Psoas muscle (tissue), 7 donors: ENCODE measurements at regions not wholly inside any gene's neighbourhood (a gene's known extent, or its start where the extent isn't known, plus 50 kb on each side); places are given as distances from the start of the nearest gene placed in this dataset.

Source experiments
- ATAC-seq, 4 donors: fragments of 200-7000 bp; cut with Tn5 transposase; one replicate each; pipeline ENCODE4 v1.9.1; 2020; ENCODE audit warnings: moderate library complexity in 3 of 4, mild to moderate bottlenecking in 2 of 4
- DNase-seq, 2 donors: peaks; one replicate each; pipeline ENCODE4 v3.0.0-alpha.2; 2020
- H3K27ac ChIP-seq: fragments of 200-600 bp; one replicate; pipeline ENCODE4 v1.8.0; 2022
- H3K27me3 ChIP-seq, 3 donors: fragments of 200-600 bp in 1 of 3; one replicate each; pipeline versions ENCODE4 v1.6.1 to v1.8.0; 2013 to 2022; ENCODE audit warnings: low read length in 2 of 3, mild to moderate bottlenecking in 2 of 3, moderate library complexity in 1 of 3; ENCODE audit not compliant: insufficient read depth in 3 of 3
- H3K36me3 ChIP-seq, 2 donors: fragments of 200-600 bp in 1 of 2; one replicate each; pipeline versions ENCODE4 v1.6.1 to v1.8.0; 2013 to 2022; ENCODE audit warnings: low read depth in 1 of 2, mild to moderate bottlenecking in 1 of 2, moderate library complexity in 1 of 2; ENCODE audit not compliant: insufficient read depth in 1 of 2
- H3K4me1 ChIP-seq: fragments of 200-600 bp; one replicate; pipeline ENCODE4 v1.8.0; 2022
- H3K4me3 ChIP-seq: fragments of 200-600 bp; one replicate; pipeline ENCODE4 v1.8.0; 2022; ENCODE audit warnings: mild to moderate bottlenecking
- H3K9me3 ChIP-seq: fragments of 200-600 bp; one replicate; pipeline ENCODE4 v1.8.0; 2022
- WGBS, 3 donors: extraction: QIAGEN DNeasy Blood & Tissue Kit; methylation state at CpG; one replicate each; pipeline versions ENCODE4 v1.1.6 to v1.1.7; 2013; 5-methylcytosine and 5-hydroxymethylcytosine counted together
- intact Hi-C, 2 donors: fragments of 100-400 bp; cut with DNase I; formaldehyde crosslinking; loops; one replicate each; pipeline versions ENCODE4 v1.11.0 to v1.14.2; 2022
- TF ChIP-seq, protein P1 (sequence below): fragments of 200-600 bp; IDR thresholded peaks from one replicate; pipeline ENCODE4 v1.8.0; 2022; ENCODE audit warnings: antibody characterized with exemption
- donor health status: healthy with polysubstance abuse.
- donor health status: DM: no; HTN: no; CAD: no; lungs with moderate emphysema.
- donor health status: Bipolar disorder and iron deficiency.
- donor health status: healthy.
- donor health status: DM: yes; HTN: yes; CAD: no.
- donor health status: DM: no; HTN: no; CAD: no.
- donor health status: DM: yes; HTN: yes; CAD: no.

DNA sequence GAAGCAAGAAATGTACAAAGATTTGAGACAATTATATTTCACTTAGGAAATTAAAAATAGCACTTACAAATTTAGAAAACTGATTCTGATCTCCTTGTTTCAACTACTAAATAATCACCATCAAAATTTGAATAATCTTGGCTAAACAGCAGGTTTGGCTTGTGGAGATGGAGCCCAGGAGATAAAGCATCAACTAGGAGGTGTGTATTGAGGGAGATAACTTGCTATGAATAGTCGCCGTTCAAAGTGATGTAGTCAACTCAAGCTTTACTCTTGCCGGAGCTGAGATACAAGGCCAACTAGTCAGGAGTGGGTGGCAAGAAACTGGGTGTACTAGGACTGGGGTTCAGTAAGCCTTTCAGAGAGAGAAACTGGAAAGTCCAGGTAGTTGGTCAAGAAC is 117.7 kb downstream of the TRMT11 start:
- Histone ChIP-seq H3K4me1 (no peaks in the 10 kb centered on the region), H3K27ac (no peak overlapping the region), H3K36me3 (peaks cover 2 to 7% of the 10 kb centered on the region in 2 donors), H3K27me3 (no peaks in the 10 kb centered on the region), H3K4me3 (no peak overlapping the region), H3K9me3 (no peaks in the 10 kb centered on the region)
- intact Hi-C loops = no loop called here
- TF ChIP-seq, protein P1, sequence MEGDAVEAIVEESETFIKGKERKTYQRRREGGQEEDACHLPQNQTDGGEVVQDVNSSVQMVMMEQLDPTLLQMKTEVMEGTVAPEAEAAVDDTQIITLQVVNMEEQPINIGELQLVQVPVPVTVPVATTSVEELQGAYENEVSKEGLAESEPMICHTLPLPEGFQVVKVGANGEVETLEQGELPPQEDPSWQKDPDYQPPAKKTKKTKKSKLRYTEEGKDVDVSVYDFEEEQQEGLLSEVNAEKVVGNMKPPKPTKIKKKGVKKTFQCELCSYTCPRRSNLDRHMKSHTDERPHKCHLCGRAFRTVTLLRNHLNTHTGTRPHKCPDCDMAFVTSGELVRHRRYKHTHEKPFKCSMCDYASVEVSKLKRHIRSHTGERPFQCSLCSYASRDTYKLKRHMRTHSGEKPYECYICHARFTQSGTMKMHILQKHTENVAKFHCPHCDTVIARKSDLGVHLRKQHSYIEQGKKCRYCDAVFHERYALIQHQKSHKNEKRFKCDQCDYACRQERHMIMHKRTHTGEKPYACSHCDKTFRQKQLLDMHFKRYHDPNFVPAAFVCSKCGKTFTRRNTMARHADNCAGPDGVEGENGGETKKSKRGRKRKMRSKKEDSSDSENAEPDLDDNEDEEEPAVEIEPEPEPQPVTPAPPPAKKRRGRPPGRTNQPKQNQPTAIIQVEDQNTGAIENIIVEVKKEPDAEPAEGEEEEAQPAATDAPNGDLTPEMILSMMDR = no peak
- ATAC-seq = no peak
- 96 to 98% (median 98%) methylated on average over 3 of the region's 3 CpGs for WGBS, 3 donors
- DNase-seq = no peak

DNA sequence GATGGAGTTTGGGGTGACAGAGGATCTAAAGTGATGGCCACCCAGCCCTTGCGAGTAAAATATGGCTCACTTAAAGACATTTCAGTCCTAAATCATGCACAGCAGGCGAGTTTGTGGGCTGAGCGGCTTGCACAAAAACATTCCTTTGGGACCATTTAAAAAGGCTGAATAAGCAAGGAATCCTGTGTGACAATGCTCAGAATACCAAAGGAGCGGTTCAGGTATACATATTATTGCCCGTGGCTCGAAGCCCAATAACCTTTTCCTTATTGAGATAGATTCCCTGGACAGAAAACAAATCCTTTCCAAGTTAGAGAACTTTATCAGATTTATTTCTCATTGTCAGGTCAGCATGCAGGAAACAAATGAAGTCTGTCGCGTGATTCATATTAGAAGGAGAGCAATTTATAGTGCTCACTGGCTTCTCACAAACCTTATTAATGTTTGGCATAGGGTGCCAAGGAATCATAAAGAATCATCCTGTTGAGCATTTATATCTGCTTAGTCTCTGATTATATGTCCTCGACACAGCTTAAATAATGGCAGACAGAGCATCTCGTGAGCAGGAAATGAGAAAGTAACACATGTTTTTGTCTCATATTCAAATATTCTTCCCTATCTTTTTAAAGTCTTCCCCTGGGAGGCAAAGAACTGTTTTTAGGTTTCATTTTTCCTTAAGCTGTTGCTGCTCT is 121.3 kb downstream of the TRMT11 start:
- Histone ChIP-seq H3K4me1 (no peaks in the 10 kb centered on the region), H3K9me3 (no peaks in the 10 kb centered on the region), H3K27me3 (no peaks in the 10 kb centered on the region), H3K36me3 (peaks cover 2 to 6% of the 10 kb centered on the region in 2 donors), H3K27ac (no peak overlapping the region), H3K4me3 (no peak overlapping the region)
- intact Hi-C loops = no loop called here
- DNase-seq (no peak), ATAC-seq (no peak)
- TF ChIP-seq, protein P1 = no peak
- WGBS, 3 donors = 54 to 59% (median 57%) methylated on average over 10 of the region's 10 CpGs

DNA sequence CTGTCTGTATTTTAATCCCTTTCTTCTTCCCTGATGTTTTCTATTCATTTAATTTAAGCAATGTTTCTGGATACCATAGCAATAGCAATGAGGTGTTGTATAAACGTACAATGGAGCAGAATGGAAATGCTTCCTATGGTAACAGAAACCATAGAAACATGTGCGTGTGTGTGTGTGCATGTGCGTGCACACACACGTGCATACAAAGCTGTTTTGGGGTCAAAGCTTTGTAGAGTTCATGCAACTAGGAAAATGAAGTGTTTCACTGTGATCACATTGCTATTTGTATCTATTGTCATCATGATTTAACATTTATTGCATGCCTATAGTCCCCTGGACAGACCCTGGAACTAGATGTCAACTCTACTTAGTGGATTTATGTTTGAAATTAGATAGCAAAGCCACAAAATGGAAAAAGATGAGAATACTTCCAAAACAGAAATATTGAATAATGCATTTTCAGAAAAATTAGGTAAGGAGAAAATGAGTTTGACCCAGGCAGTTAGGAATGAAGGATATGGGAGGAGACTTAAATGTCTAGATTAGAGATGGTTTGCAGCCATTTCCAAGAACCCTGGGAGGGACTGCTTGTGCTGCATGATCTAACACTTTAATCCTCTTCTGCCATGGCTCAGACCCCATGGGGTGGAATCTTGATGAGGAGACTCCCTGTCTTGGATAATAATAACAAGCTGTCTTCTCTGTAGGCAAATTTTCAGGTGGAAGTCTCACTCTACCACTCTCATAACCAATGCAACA is 124.4 kb downstream of the TRMT11 start:
- 90 to 93% (median 92%) methylated on average over 4 of the region's 4 CpGs for WGBS, 3 donors
- Histone ChIP-seq H3K27ac (no peak overlapping the region), H3K4me1 (no peaks in the 10 kb centered on the region), H3K36me3 (peaks cover 0 to 15% of the 10 kb centered on the region in 2 donors), H3K9me3 (no peaks in the 10 kb centered on the region), H3K4me3 (no peak overlapping the region), H3K27me3 (no peaks in the 10 kb centered on the region)
- TF ChIP-seq, protein P1 = no peak
- ATAC-seq (no peak), DNase-seq (no peak)
- intact Hi-C loops = no loop called here

DNA sequence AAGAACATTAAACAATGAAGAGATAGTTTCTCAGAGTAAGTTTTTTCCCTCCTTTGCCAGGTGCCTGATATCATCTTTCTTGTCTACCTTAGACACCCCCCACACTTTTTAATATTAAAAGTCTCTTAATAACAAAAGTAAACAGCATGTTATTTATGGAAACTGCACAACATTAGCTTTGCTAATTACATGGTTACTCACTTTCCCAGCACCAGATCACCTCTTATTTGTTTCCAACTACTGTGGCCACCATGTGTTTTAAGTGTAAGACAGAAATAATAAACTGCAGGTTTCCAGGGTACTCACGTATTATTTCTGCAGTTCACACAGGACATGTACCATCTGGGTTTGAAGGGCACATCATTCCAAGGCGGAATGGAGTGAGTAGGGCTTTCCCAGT is 125.0 kb downstream of the TRMT11 start:
- TF ChIP-seq, protein P1 = no peak

More for the DNA sequence above, 125.0 kb downstream of the TRMT11 start:
- DNase-seq (no peak), ATAC-seq (no peak)
- Histone ChIP-seq H3K4me1 (no peaks in the 10 kb centered on the region), H3K27ac (no peak overlapping the region), H3K36me3 (peaks cover 0 to 15% of the 10 kb centered on the region in 2 donors), H3K27me3 (no peaks in the 10 kb centered on the region), H3K4me3 (no peak overlapping the region), H3K9me3 (no peaks in the 10 kb centered on the region)
- WGBS, 3 donors = 80 to 85% (median 82%) methylated on average over 2 of the region's 2 CpGs
- intact Hi-C loops = no loop called here
